Gastrocnemius medialis (tissue), 4 donors: ENCODE measurements at regions not wholly inside any gene's neighbourhood (a gene's known extent, or its start where the extent isn't known, plus 50 kb on each side); places are given as distances from the start of the nearest gene placed in this dataset.

ENCODE experiments used
- ATAC-seq, 2 donors: fragments of 150-250 bp; one replicate each; pipeline ENCODE4 v1.9.1; 2016
- DNase-seq, 2 donors: peaks; one replicate each; pipeline ENCODE4 v3.0.0-alpha.2; 2019
- H3K27ac ChIP-seq, 4 donors: fragments of 200-600 bp; sonication (generic); 1 replicate in 1 of 4; 2 replicates in 3 of 4; pipeline ENCODE4 v1.5.1; 2016 to 2018; ENCODE audit warnings: mild to moderate bottlenecking in 2 of 4, moderate library complexity in 1 of 4
- H3K27me3 ChIP-seq, 3 donors: fragments of 200-600 bp; sonication (generic) in 2 of 3; 1 replicate in 1 of 3; 2 replicates in 2 of 3; pipeline versions ENCODE4 v1.5.1 to v1.6.0; 2016 to 2019; ENCODE audit warnings: mild to moderate bottlenecking in 1 of 3, moderate library complexity in 1 of 3
- H3K36me3 ChIP-seq, 2 donors: fragments of 200-600 bp; sonication (generic) in 1 of 2; one replicate each; pipeline ENCODE4 v1.5.1; 2017 to 2018
- H3K4me1 ChIP-seq, 2 donors: fragments of 200-600 bp; sonication (generic) in 1 of 2; one replicate each; pipeline ENCODE4 v1.5.1; 2016 to 2017; ENCODE audit warnings: mild to moderate bottlenecking in 2 of 2
- H3K4me3 ChIP-seq, 4 donors: fragments of 200-600 bp; sonication (generic) in 3 of 4; 1 replicate in 1 of 4; 2 replicates in 3 of 4; pipeline ENCODE4 v1.5.1; 2016 to 2019; ENCODE audit warnings: mild to moderate bottlenecking in 2 of 4
- H3K9me3 ChIP-seq, 3 donors: fragments of 200-600 bp; sonication (generic) in 2 of 3; 1 replicate in 1 of 3; 2 replicates in 2 of 3; pipeline ENCODE4 v1.5.1; 2016 to 2019
- CTCF ChIP-seq, 5 experiments: fragments of 450-650 bp in 3 of 5; fragments of 200-600 bp in 2 of 5; sonication (generic) in 2 of 5; IDR thresholded peaks in 4 of 5; conservative IDR thresholded peaks in 1 of 5; 1 replicate in 4 of 5; 2 replicates in 1 of 5; pipeline ENCODE4 v1.5.1; 2016 to 2019; ENCODE audit warnings: antibody characterized with exemption in 5 of 5, mild to moderate bottlenecking in 3 of 5, moderate library complexity in 3 of 5
- POLR2A ChIP-seq, 2 donors: fragments of 450-650 bp; IDR thresholded peaks; one replicate each; pipeline ENCODE4 v1.6.1; 2017; ENCODE audit warnings: antibody characterized with exemption in 2 of 2, mild to moderate bottlenecking in 2 of 2, moderate library complexity in 2 of 2
- in situ Hi-C, 4 donors: fragments of 200-750 bp; cut with MboI; loops; one replicate each; pipeline versions ENCODE4 v1.15.0 to v1.8.0; 2017; ENCODE audit warnings: low sequenced_read_pairs in 4 of 4
- intact Hi-C: fragments of 100-400 bp; cut with DNase I; formaldehyde crosslinking; loops from one replicate; pipeline ENCODE4 v1.15.1; 2023; ENCODE audit warnings: low total_unique reads

GRCh38 chr2:12330916-12331315, 385.8 kb upstream of the TRIB2 start:
- DNase-seq (no peak), ATAC-seq (no peak)
- no peaks in the 10 kb centered on the region for H3K9me3 ChIP-seq
- no peaks in the 10 kb centered on the region for H3K27me3 ChIP-seq
- H3K36me3 ChIP-seq, result no peaks in the 10 kb centered on the region
- TF ChIP-seq CTCF (IDR thresholded peaks at IDR 0.05 in 4 of 5, conservative IDR thresholded peaks at IDR 0.05 in 1 of 5) (no peak), POLR2A (IDR thresholded peaks at IDR 0.05) (no peak)
- in situ Hi-C loops, result no loop called here
- no peak overlapping the region for H3K27ac ChIP-seq
- H3K4me3 ChIP-seq, result no peak overlapping the region
- no peaks in the 10 kb centered on the region for H3K4me1 ChIP-seq
- intact Hi-C loops, result no loop called here

- TF ChIP-seq CTCF (IDR thresholded peaks at IDR 0.05 in 4 of 5, conservative IDR thresholded peaks at IDR 0.05 in 1 of 5) (no peak), POLR2A (IDR thresholded peaks at IDR 0.05) (no peak)
- ATAC-seq (no peak), DNase-seq (no peak)
- no peaks in the 10 kb centered on the region for H3K36me3 ChIP-seq
- no peaks in the 10 kb centered on the region for H3K9me3 ChIP-seq
- H3K27me3 ChIP-seq, result no peaks in the 10 kb centered on the region
- no peaks in the 10 kb centered on the region for H3K4me1 ChIP-seq
- H3K4me3 ChIP-seq, result no peak overlapping the region
- intact Hi-C loops, result no loop called here
- H3K27ac ChIP-seq, result no peak overlapping the region
- in situ Hi-C loops, result no loop called here
Measured at GRCh38 chr2:12331698-12332097, 385.0 kb upstream of the TRIB2 start.

GRCh38 chr2:12333293-12333692, 383.4 kb upstream of the TRIB2 start:
- ATAC-seq (no peak), DNase-seq (no peak)
- no peaks in the 10 kb centered on the region for H3K36me3 ChIP-seq
- no peaks in the 10 kb centered on the region for H3K4me1 ChIP-seq
- in situ Hi-C loops (no loop called here), intact Hi-C loops (no loop called here)
- TF ChIP-seq POLR2A (IDR thresholded peaks at IDR 0.05) (no peak), CTCF (IDR thresholded peaks at IDR 0.05 in 4 of 5, conservative IDR thresholded peaks at IDR 0.05 in 1 of 5) (no peak)
- H3K27ac ChIP-seq, result no peak overlapping the region
- no peaks in the 10 kb centered on the region for H3K9me3 ChIP-seq
- no peak overlapping the region for H3K4me3 ChIP-seq
- H3K27me3 ChIP-seq, result no peaks in the 10 kb centered on the region

- no peak overlapping the region for H3K4me3 ChIP-seq
- H3K27ac ChIP-seq, result no peak overlapping the region
- no peaks in the 10 kb centered on the region for H3K27me3 ChIP-seq
- no peak for DNase-seq
- no peaks in the 10 kb centered on the region for H3K36me3 ChIP-seq
- in situ Hi-C loops (no loop called here), intact Hi-C loops (no loop called here)
- TF ChIP-seq CTCF (IDR thresholded peaks at IDR 0.05 in 4 of 5, conservative IDR thresholded peaks at IDR 0.05 in 1 of 5) (no peak), POLR2A (IDR thresholded peaks at IDR 0.05) (no peak)
- no peaks in the 10 kb centered on the region for H3K4me1 ChIP-seq
- H3K9me3 ChIP-seq, result no peaks in the 10 kb centered on the region
- no peak for ATAC-seq
Measured at GRCh38 chr2:12334412-12334966, 382.2 kb upstream of the TRIB2 start.

- no peaks in the 10 kb centered on the region for H3K27me3 ChIP-seq
- no peaks in the 10 kb centered on the region for H3K36me3 ChIP-seq
- no peak overlapping the region for H3K27ac ChIP-seq
- DNase-seq (no peak), ATAC-seq (no peak)
- no peak overlapping the region for H3K4me3 ChIP-seq
- H3K4me1 ChIP-seq, result no peaks in the 10 kb centered on the region
- TF ChIP-seq CTCF (IDR thresholded peaks at IDR 0.05 in 4 of 5, conservative IDR thresholded peaks at IDR 0.05 in 1 of 5) (no peak), POLR2A (IDR thresholded peaks at IDR 0.05) (no peak)
- intact Hi-C loops, result no loop called here
- in situ Hi-C loops, result no loop called here
- H3K9me3 ChIP-seq, result no peaks in the 10 kb centered on the region
Measured at GRCh38 chr2:12335131-12335530, 381.6 kb upstream of the TRIB2 start.
